ENCODE measurements at regions not wholly inside any gene's neighbourhood (a gene's known extent, or its start where the extent isn't known, plus 50 kb on each side); places are given as distances from the start of the nearest gene placed in this dataset.

GRCh38 chr9:12964271-12964670 lies 189.5 kb downstream of the LURAP1L start:
- no peak for TF ChIP-seq PRDM4 (tag by site-specific recombination; IDR thresholded peaks at IDR 0.05)
- no peak for TF ChIP-seq CTCF (tag by site-specific recombination; IDR thresholded peaks at IDR 0.05)
- TF ChIP-seq GLIS1 (tag by site-specific recombination; IDR thresholded peaks at IDR 0.05): no peak
- no peak for TF ChIP-seq ELK4 (IDR thresholded peaks at IDR 0.05; ENCODE audit: borderline replicate concordance, low read depth, low read length)
